Neural cell (in vitro differentiated cells): ENCODE measurements at regions not wholly inside any gene's neighbourhood (a gene's known extent, or its start where the extent isn't known, plus 50 kb on each side); places are given as distances from the start of the nearest gene placed in this dataset.

ENCODE experiments used
- H2AFZ ChIP-seq: fragments of 200-600, 300-800 bp; sonication (generic), shearing (Covaris generic); 2 replicates; pipeline ENCODE4 v1.6.0; 2014; ENCODE audit warnings: low read depth, mild to moderate bottlenecking, antibody characterized with exemption, low read length, moderate library complexity
- H3F3A ChIP-seq: fragments of 200-600 bp; shearing (Covaris generic); 2 replicates; pipeline ENCODE4 v1.6.1; 2016; ENCODE audit warnings: mild to moderate bottlenecking, moderate library complexity, mixed read lengths, antibody characterized with exemption, low read length; ENCODE audit not compliant: insufficient read depth, poor library complexity, severe bottlenecking
- H3K27ac ChIP-seq: fragments of 200-600, 300-800 bp; sonication (generic), shearing (Covaris generic); 2 replicates; pipeline ENCODE4 v1.5.1; 2014; ENCODE audit warnings: mild to moderate bottlenecking, low read length, moderate library complexity
- H3K27me3 ChIP-seq: fragments of 300-800, 200-600 bp; sonication (generic), shearing (Covaris generic); 2 replicates; pipeline ENCODE4 v1.6.0; 2014; ENCODE audit warnings: mild to moderate bottlenecking, low read depth, low read length, moderate library complexity; ENCODE audit not compliant: insufficient read depth
- H3K36me3 ChIP-seq: fragments of 300-800, 200-600 bp; sonication (generic), shearing (Covaris generic); 2 replicates; pipeline ENCODE4 v1.5.1; 2014; ENCODE audit warnings: mild to moderate bottlenecking, antibody characterized with exemption, low read length, moderate library complexity; ENCODE audit not compliant: insufficient read depth
- H3K4me2 ChIP-seq: fragments of 300-800, 200-600 bp; sonication (generic), shearing (Covaris generic); 2 replicates; pipeline ENCODE4 v1.6.0; 2014; ENCODE audit warnings: mild to moderate bottlenecking, low read length
- H3K4me3 ChIP-seq: fragments of 300-800, 200-600 bp; sonication (generic), shearing (Covaris generic); 2 replicates; pipeline ENCODE4 v1.5.1; 2014; ENCODE audit warnings: mild to moderate bottlenecking, low read length, moderate library complexity
- H3K79me2 ChIP-seq: fragments of 200-600 bp; shearing (Covaris generic); replicated peaks from 2 replicates; pipeline ENCODE4 v1.6.0; 2014; ENCODE audit warnings: mild to moderate bottlenecking, low read length, moderate library complexity; ENCODE audit not compliant: insufficient read depth
- H3K9ac ChIP-seq: fragments of 300-800, 200-600 bp; sonication (generic), shearing (Covaris generic); 2 replicates; pipeline ENCODE4 v1.6.1; 2016; ENCODE audit warnings: mild to moderate bottlenecking, low read length, mixed read lengths
- H3K9me2 ChIP-seq: fragments of 200-600 bp; shearing (Covaris generic); 2 replicates; pipeline ENCODE4 v1.6.1; 2016; ENCODE audit warnings: mild to moderate bottlenecking, low read length, mixed read lengths; ENCODE audit not compliant: insufficient read depth
- H3K9me3 ChIP-seq: fragments of 200-600, 300-800 bp; sonication (generic), shearing (Covaris generic); 2 replicates; pipeline ENCODE4 v1.6.1; 2016; ENCODE audit warnings: mild to moderate bottlenecking, mixed run types, low read length, moderate library complexity, mixed read lengths
- H4K20me1 ChIP-seq: fragments of 200-600 bp; shearing (Covaris generic); 2 replicates; pipeline ENCODE4 v1.6.1; 2016; ENCODE audit warnings: mild to moderate bottlenecking, mixed run types; ENCODE audit not compliant: insufficient read depth
- CTCF ChIP-seq: fragments of 450-650 bp; IDR thresholded peaks from 2 replicates; pipeline ENCODE4 v1.5.1; 2014; ENCODE audit warnings: antibody characterized with exemption, mild to moderate bottlenecking, moderate library complexity; ENCODE audit not compliant: poor library complexity, severe bottlenecking
- EP300 ChIP-seq: fragments of 450-650 bp; conservative IDR thresholded peaks from 2 replicates; pipeline ENCODE4 v1.6.1; 2014; ENCODE audit warnings: antibody characterized with exemption, mild to moderate bottlenecking, moderate library complexity; ENCODE audit not compliant: poor library complexity, severe bottlenecking
- EZH2 ChIP-seq: fragments of 200-600, 300-800 bp; shearing (Covaris generic), sonication (generic); IDR thresholded peaks from 2 replicates; pipeline ENCODE4 v1.6.1; 2014; ENCODE audit warnings: antibody characterized with exemption, low read length, borderline replicate concordance, mild to moderate bottlenecking; ENCODE audit not compliant: insufficient read depth, poor library complexity, severe bottlenecking
- MXI1 ChIP-seq: fragments of 450-650 bp; conservative IDR thresholded peaks from 2 replicates; pipeline ENCODE4 v1.6.1; 2014; ENCODE audit warnings: antibody characterized with exemption, mild to moderate bottlenecking; ENCODE audit not compliant: poor library complexity, severe bottlenecking
- POLR2AphosphoS5 ChIP-seq: IDR thresholded peaks from 2 replicates; pipeline ENCODE4 v1.6.1; 2012
- RAD21 ChIP-seq: fragments of 450-650 bp; conservative IDR thresholded peaks from 2 replicates; pipeline ENCODE4 v1.6.1; 2014; ENCODE audit warnings: antibody characterized with exemption, mild to moderate bottlenecking, moderate library complexity
- REST ChIP-seq: IDR thresholded peaks from 2 replicates; pipeline ENCODE4 v1.6.1; 2012; ENCODE audit warnings: borderline replicate concordance
- SMC3 ChIP-seq: fragments of 450-650 bp; conservative IDR thresholded peaks from 2 replicates; pipeline ENCODE4 v1.6.1; 2014; ENCODE audit warnings: antibody characterized with exemption, mild to moderate bottlenecking, moderate library complexity; ENCODE audit not compliant: poor library complexity
- TAF1 ChIP-seq: IDR thresholded peaks from 2 replicates; pipeline ENCODE4 v1.6.1; 2012; ENCODE audit warnings: low read depth

GRCh38 chr16:48008011-48008525 is 147.7 kb downstream of the ABCC12 start:
- H3K9me3 ChIP-seq = no peaks in the 10 kb centered on the region
- no peaks in the 10 kb centered on the region for H3K79me2 ChIP-seq
- H3K36me3 ChIP-seq = no peaks in the 10 kb centered on the region
- TF ChIP-seq EP300 (no peak), EZH2 (no peak), MXI1 (no peak), RAD21 (no peak), REST (no peak), CTCF (no peak), SMC3 (no peak), TAF1 (no peak), POLR2AphosphoS5 (no peak)
- H3K27ac ChIP-seq = no peak overlapping the region
- no peaks in the 10 kb centered on the region for H3K9me2 ChIP-seq
- H2AFZ ChIP-seq = no peak overlapping the region
- H3K9ac ChIP-seq = no peak overlapping the region
- no peaks in the 10 kb centered on the region for H4K20me1 ChIP-seq
- no peaks in the 10 kb centered on the region for H3K27me3 ChIP-seq
- H3F3A ChIP-seq = no peaks in the 10 kb centered on the region
- H3K4me2 ChIP-seq = no peak overlapping the region
- no peak overlapping the region for H3K4me3 ChIP-seq

- Histone ChIP-seq H3K4me2 (no peak overlapping the region), H3K36me3 (no peaks in the 10 kb centered on the region), H3K79me2 (no peaks in the 10 kb centered on the region), H3K9me3 (no peaks in the 10 kb centered on the region), H3F3A (no peaks in the 10 kb centered on the region), H3K9me2 (no peaks in the 10 kb centered on the region), H3K4me3 (no peak overlapping the region), H3K9ac (no peak overlapping the region), H3K27me3 (no peaks in the 10 kb centered on the region), H4K20me1 (no peaks in the 10 kb centered on the region), H3K27ac (no peak overlapping the region), H2AFZ (no peak overlapping the region)
- TF ChIP-seq TAF1 = no peak
These were observed 151.6 kb downstream of the ABCC12 start for GRCh38 chr16:48004141-48004695.
